Caco-2 (cell line): ENCODE measurements at regions not wholly inside any gene's neighbourhood (a gene's known extent, or its start where the extent isn't known, plus 50 kb on each side); places are given as distances from the start of the nearest gene placed in this dataset.

Source experiments
- BruUV-seq: library from RNA; stranded (reverse); fragments of 400-500 nt; replicated peaks from 2 replicates; lab custom pipeline; 2021; lab: Mats Ljungman, UMichigan
- CTCF ChIA-PET: fragments of 300-600 bp; sonication (Branson Sonifier 250); formaldehyde crosslinking; loops from one replicate; lab custom pipeline; 2022; ENCODE audit warnings: antibody characterized with exemption; lab: Charles Lee
- POLR2A ChIA-PET: fragments of 300-600 bp; sonication (Branson Sonifier 250); formaldehyde crosslinking; loops from one replicate; lab custom pipeline; 2022; ENCODE audit warnings: antibody characterized with exemption; lab: Charles Lee
- DNase-seq, 2 experiments: peaks; one replicate each; pipeline versions ENCODE4 v3.0.0 to v3.0.0-alpha.2; 2020 to 2022
- H3K27me3 ChIP-seq: replicated peaks from 2 replicates; pipeline ENCODE4 v1.6.0; 2011; ENCODE audit warnings: low read length; ENCODE audit not compliant: control insufficient read depth, insufficient read depth
- H3K36me3 ChIP-seq: 2 replicates; pipeline ENCODE4 v1.5.1; 2011; ENCODE audit warnings: low read length; ENCODE audit not compliant: control insufficient read depth, insufficient read depth
- H3K4me1 ChIP-seq: fragments of 250-450 bp; sonication (Bioruptor Pico); 2 replicates; pipeline ENCODE4 v1.5.1; 2020; ENCODE audit warnings: mild to moderate bottlenecking
- H3K4me3 ChIP-seq: 2 replicates; pipeline ENCODE4 v1.5.1; 2011; ENCODE audit warnings: low read depth, mild to moderate bottlenecking, control low read depth, low read length
- H3K9me3 ChIP-seq: fragments of 250-450 bp; sonication (Bioruptor Pico); 2 replicates; pipeline ENCODE4 v1.5.1; 2020; ENCODE audit warnings: mild to moderate bottlenecking, moderate library complexity
- H3K27ac Mint-ChIP-seq: one replicate; pipeline ENCODE4 v1.8.0; 2022; ENCODE audit warnings: mixed read lengths; ENCODE audit not compliant: unreplicated experiment
- H3K27me3 Mint-ChIP-seq: one replicate; pipeline ENCODE4 v1.8.0; 2022; ENCODE audit warnings: mixed read lengths; ENCODE audit not compliant: insufficient read depth, unreplicated experiment
- H3K36me3 Mint-ChIP-seq: one replicate; pipeline ENCODE4 v1.8.0; 2022; ENCODE audit warnings: mild to moderate bottlenecking, mixed read lengths; ENCODE audit not compliant: insufficient read depth, unreplicated experiment
- H3K4me1 Mint-ChIP-seq: one replicate; pipeline ENCODE4 v1.8.0; 2022; ENCODE audit warnings: low read depth, mixed read lengths; ENCODE audit not compliant: unreplicated experiment
- H3K4me3 Mint-ChIP-seq: one replicate; pipeline ENCODE4 v1.8.0; 2022; ENCODE audit warnings: mild to moderate bottlenecking, moderate library complexity, mixed read lengths; ENCODE audit not compliant: unreplicated experiment
- H3K9me3 Mint-ChIP-seq: one replicate; pipeline ENCODE4 v1.8.0; 2022; ENCODE audit warnings: mixed read lengths; ENCODE audit not compliant: unreplicated experiment
- intact Hi-C: fragments of 100-400 bp; cut with micrococcal nuclease; formaldehyde crosslinking; loops from one replicate; pipeline ENCODE4 v1.10.0; 2022; ENCODE audit not compliant: unreplicated experiment
- TF ChIP-seq, protein P1 (sequence below), 2 experiments: fragments of 200-600 bp in 1 of 2; IDR thresholded peaks; 1 replicate in 1 of 2; 2 replicates in 1 of 2; pipeline versions ENCODE4 v1.5.1 to v1.8.0; 2011 to 2022; ENCODE audit warnings: antibody characterized with exemption in 1 of 2, control low read depth in 1 of 2, inconsistent platforms in 1 of 2, low read depth in 1 of 2, low read length in 1 of 2, mild to moderate bottlenecking in 1 of 2, moderate library complexity in 1 of 2; ENCODE audit not compliant: insufficient read depth in 1 of 2, severe bottlenecking in 1 of 2, unreplicated experiment in 1 of 2

DNA sequence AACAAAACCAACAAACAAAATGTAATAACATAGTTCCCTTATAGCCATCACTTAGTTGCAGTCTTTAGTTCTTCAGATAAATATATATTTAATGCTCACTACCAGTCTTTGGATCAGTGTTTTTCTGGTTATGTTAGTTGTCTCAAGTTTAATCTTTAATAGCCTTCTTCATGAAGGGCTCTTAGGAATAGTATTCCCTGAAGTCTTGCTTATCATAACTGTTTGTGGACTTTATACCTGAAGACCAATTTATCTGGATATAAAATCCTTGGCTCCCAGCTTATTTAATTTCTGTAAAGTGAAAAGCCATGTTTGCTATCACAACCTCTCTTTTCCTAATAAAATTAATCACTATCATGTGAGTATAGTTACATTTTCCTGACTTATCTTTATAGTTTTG is 379.7 kb downstream of the ARL6IP6 start:
- no peaks in the 10 kb centered on the region for H3K4me1 Mint-ChIP-seq
- intact Hi-C loops = no loop called here
- no peak overlapping the region for H3K27ac Mint-ChIP-seq
- CTCF ChIA-PET = no interaction called here
- no peak for DNase-seq
- no TSS peak for BruUV-seq
- no peaks in the 10 kb centered on the region; the same call in none of the 2 replicates for H3K4me1 ChIP-seq
- TF ChIP-seq, protein P1, sequence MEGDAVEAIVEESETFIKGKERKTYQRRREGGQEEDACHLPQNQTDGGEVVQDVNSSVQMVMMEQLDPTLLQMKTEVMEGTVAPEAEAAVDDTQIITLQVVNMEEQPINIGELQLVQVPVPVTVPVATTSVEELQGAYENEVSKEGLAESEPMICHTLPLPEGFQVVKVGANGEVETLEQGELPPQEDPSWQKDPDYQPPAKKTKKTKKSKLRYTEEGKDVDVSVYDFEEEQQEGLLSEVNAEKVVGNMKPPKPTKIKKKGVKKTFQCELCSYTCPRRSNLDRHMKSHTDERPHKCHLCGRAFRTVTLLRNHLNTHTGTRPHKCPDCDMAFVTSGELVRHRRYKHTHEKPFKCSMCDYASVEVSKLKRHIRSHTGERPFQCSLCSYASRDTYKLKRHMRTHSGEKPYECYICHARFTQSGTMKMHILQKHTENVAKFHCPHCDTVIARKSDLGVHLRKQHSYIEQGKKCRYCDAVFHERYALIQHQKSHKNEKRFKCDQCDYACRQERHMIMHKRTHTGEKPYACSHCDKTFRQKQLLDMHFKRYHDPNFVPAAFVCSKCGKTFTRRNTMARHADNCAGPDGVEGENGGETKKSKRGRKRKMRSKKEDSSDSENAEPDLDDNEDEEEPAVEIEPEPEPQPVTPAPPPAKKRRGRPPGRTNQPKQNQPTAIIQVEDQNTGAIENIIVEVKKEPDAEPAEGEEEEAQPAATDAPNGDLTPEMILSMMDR (IDR thresholded peaks at IDR 0.05; ENCODE audit: insufficient read depth in 1 of 2, low read depth in 1 of 2, low read length in 1 of 2, severe bottlenecking in 1 of 2, unreplicated experiment in 1 of 2) = no peak
- H3K36me3 ChIP-seq = no peaks in the 10 kb centered on the region
- no peak overlapping the region for H3K4me3 ChIP-seq
- no peaks in the 10 kb centered on the region for H3K27me3 ChIP-seq
- H3K9me3 Mint-ChIP-seq = no peaks in the 10 kb centered on the region
- H3K36me3 Mint-ChIP-seq = no peaks in the 10 kb centered on the region
- no peaks in the 10 kb centered on the region; the same call in 1 of the 2 replicates for H3K9me3 ChIP-seq
- POLR2A ChIA-PET = no interaction called here
- no peaks in the 10 kb centered on the region for H3K27me3 Mint-ChIP-seq
- H3K4me3 Mint-ChIP-seq = no peak overlapping the region

DNA sequence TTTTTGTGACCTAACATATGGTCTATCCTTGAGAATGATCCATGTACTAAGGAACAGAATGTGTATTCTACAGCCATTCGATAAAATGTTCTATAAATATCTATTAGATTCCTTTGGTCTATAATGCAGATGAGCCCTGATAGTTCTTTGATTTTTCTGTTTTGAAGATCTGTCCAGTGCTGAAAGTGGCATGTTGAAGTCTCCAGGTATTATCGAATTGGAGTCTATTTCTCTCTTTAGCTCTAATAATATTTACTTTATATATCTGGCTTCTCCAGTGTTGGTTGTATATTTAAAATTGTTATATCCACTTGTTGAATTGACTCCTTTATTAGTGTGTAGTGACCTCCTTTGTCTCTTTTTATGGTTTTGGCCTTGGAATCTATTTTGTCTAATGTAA is 377.9 kb downstream of the ARL6IP6 start:
- no peaks in the 10 kb centered on the region for H3K36me3 ChIP-seq
- no peak for DNase-seq
- intact Hi-C loops = no loop called here
- H3K27ac Mint-ChIP-seq = no peak overlapping the region
- H3K36me3 Mint-ChIP-seq = no peaks in the 10 kb centered on the region
- H3K4me3 ChIP-seq = no peak overlapping the region
- no peaks in the 10 kb centered on the region; the same call in 1 of the 2 replicates for H3K9me3 ChIP-seq
- BruUV-seq = no TSS peak
- no peaks in the 10 kb centered on the region for H3K4me1 Mint-ChIP-seq
- no peaks in the 10 kb centered on the region for H3K9me3 Mint-ChIP-seq
- ChIA-PET CTCF (no interaction called here), POLR2A (no interaction called here)
- no peaks in the 10 kb centered on the region; the same call in none of the 2 replicates for H3K4me1 ChIP-seq
- H3K27me3 ChIP-seq = no peaks in the 10 kb centered on the region
- TF ChIP-seq, protein P1 (IDR thresholded peaks at IDR 0.05; ENCODE audit: insufficient read depth in 1 of 2, low read depth in 1 of 2, low read length in 1 of 2, severe bottlenecking in 1 of 2, unreplicated experiment in 1 of 2) = no peak
- no peak overlapping the region for H3K4me3 Mint-ChIP-seq
- H3K27me3 Mint-ChIP-seq = no peaks in the 10 kb centered on the region

DNA sequence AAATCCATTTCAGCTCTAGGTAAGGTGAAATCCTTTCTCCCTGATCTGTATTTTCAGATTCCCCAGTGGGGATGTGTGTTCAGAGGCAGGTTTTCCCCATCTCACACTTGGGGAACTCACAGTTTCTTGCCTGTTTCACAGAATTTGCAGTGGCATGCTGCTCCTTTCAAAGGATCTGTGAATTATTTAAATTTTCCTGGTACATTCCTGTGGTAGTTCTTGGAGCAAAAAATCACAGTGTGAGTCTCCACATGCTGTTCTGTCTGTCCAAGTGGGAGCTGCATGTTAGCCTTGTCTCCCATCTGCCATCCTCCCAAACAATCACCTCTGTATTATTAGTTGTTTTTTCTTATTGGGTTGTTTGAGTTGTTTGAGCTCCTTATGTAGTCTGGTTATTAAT is 372.9 kb downstream of the ARL6IP6 start:
- Histone ChIP-seq H3K36me3 (no peaks in the 10 kb centered on the region), H3K9me3 (no peaks in the 10 kb centered on the region; the same call in 1 of the 2 replicates), H3K27me3 (no peaks in the 10 kb centered on the region), H3K4me1 (no peaks in the 10 kb centered on the region), H3K4me3 (no peak overlapping the region)
- H3K4me1 Mint-ChIP-seq = no peaks in the 10 kb centered on the region
- intact Hi-C loops = no loop called here
- ChIA-PET CTCF (no interaction called here), POLR2A (no interaction called here)
- no TSS peak for BruUV-seq
- no peak overlapping the region for H3K4me3 Mint-ChIP-seq
- no peak for DNase-seq
- H3K27me3 Mint-ChIP-seq = no peaks in the 10 kb centered on the region
- H3K27ac Mint-ChIP-seq = no peak overlapping the region
- no peaks in the 10 kb centered on the region for H3K36me3 Mint-ChIP-seq
- no peaks in the 10 kb centered on the region for H3K9me3 Mint-ChIP-seq
- TF ChIP-seq, protein P1 (IDR thresholded peaks at IDR 0.05; ENCODE audit: insufficient read depth in 1 of 2, low read depth in 1 of 2, low read length in 1 of 2, severe bottlenecking in 1 of 2, unreplicated experiment in 1 of 2) = no peak
